Thyroid gland (tissue), 4 donors: ENCODE measurements at regions not wholly inside any gene's neighbourhood (a gene's known extent, or its start where the extent isn't known, plus 50 kb on each side); places are given as distances from the start of the nearest gene placed in this dataset.
"Not testable (repeated sequence)": the region's sequence is repeated elsewhere in the genome, so short reads cannot be mapped to it uniquely, and the experiment has no call there.

ENCODE experiments used
- DNase-seq, 2 donors: peaks; one replicate each; pipeline ENCODE4 v3.0.0-alpha.2; 2019
- H3K27ac ChIP-seq, 3 donors: fragments of 200-600 bp; sonication (generic); 1 replicate in 2 of 3; 2 replicates in 1 of 3; pipeline ENCODE4 v1.5.1; 2016 to 2019; ENCODE audit warnings: mild to moderate bottlenecking in 1 of 3, moderate library complexity in 1 of 3
- H3K27me3 ChIP-seq: fragments of 200-600 bp; sonication (generic); one replicate; pipeline ENCODE4 v1.5.1; 2019
- H3K36me3 ChIP-seq, 2 donors: fragments of 200-600 bp; sonication (generic); one replicate each; pipeline ENCODE4 v1.5.1; 2016 to 2019
- H3K4me1 ChIP-seq, 2 donors: fragments of 200-600 bp; sonication (generic); one replicate each; pipeline ENCODE4 v1.5.1; 2017 to 2019
- H3K4me3 ChIP-seq, 3 donors: fragments of 200-600 bp; sonication (generic); replicated peaks in 1 of 3; 1 replicate in 2 of 3; 2 replicates in 1 of 3; pipeline ENCODE4 v1.5.1; 2016; ENCODE audit warnings: mild to moderate bottlenecking in 1 of 3
- H3K9me3 ChIP-seq: fragments of 200-600 bp; sonication (generic); one replicate; pipeline ENCODE4 v1.5.1; 2017
- POLR2A ChIP-seq, 2 donors: fragments of 450-650 bp; IDR thresholded peaks; one replicate each; pipeline ENCODE4 v1.6.1; 2017; ENCODE audit warnings: antibody characterized with exemption in 2 of 2, mild to moderate bottlenecking in 2 of 2, moderate library complexity in 1 of 2
- WGBS, 2 donors: methylation state at CpG; one replicate each; pipeline ENCODE4 v1.1.5; 2017; 5-methylcytosine and 5-hydroxymethylcytosine counted together
- intact Hi-C: fragments of 100-400 bp; cut with DNase I; formaldehyde crosslinking; loops from one replicate; pipeline ENCODE4 v1.15.1; 2023
- TF ChIP-seq, protein P1 (sequence below), 6 experiments: fragments of 200-600 bp in 3 of 6; fragments of 450-650 bp in 3 of 6; sonication (generic) in 3 of 6; IDR thresholded peaks; one replicate each; pipeline ENCODE4 v1.5.1; 2016 to 2019; ENCODE audit warnings: antibody characterized with exemption in 6 of 6, mild to moderate bottlenecking in 2 of 6, inconsistent platforms in 1 of 6, moderate library complexity in 1 of 6

DNA sequence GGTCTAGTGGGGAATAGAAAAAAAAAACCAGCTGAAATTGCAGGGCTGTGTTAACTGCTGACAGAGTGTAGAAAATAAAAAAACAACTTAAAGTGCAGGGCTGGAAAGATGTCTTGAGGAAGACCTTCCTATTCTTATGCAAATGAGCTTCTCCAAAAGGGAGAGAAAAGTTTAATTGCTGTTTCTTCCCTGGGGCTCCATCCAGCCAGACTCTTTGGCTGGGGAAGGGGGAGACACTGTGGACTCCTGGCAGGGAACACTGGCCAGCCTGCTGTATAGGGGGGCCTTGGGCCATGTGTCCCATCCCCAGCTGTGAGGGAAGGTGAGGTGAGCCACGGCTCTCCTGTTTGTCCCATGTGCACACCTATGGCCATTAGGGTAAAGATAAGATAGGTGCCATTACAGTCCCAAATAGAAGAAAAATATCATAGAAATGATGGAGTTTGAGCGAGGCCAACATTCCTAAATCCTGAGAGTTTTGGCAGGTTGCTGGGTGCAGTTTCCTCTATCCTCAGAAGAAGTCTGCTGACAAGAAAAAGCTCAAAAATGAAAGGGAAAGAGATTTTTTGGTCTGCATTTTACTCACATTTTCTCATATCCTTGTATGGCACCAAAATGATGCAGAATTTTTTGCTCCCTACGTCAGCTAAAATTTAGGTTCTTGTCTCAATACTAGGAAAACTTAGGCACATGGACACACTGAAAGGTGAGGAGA lies 901.7 kb downstream of the PLOD2 start:
- Histone ChIP-seq H3K36me3 (no peaks in the 10 kb centered on the region), H3K4me3 (no peak overlapping the region), H3K4me1 (no peaks in the 10 kb centered on the region), H3K9me3 (no peaks in the 10 kb centered on the region), H3K27ac (no peak overlapping the region), H3K27me3 (no peaks in the 10 kb centered on the region)
- TF ChIP-seq POLR2A (IDR thresholded peaks at IDR 0.05) = no peak
- TF ChIP-seq, protein P1, sequence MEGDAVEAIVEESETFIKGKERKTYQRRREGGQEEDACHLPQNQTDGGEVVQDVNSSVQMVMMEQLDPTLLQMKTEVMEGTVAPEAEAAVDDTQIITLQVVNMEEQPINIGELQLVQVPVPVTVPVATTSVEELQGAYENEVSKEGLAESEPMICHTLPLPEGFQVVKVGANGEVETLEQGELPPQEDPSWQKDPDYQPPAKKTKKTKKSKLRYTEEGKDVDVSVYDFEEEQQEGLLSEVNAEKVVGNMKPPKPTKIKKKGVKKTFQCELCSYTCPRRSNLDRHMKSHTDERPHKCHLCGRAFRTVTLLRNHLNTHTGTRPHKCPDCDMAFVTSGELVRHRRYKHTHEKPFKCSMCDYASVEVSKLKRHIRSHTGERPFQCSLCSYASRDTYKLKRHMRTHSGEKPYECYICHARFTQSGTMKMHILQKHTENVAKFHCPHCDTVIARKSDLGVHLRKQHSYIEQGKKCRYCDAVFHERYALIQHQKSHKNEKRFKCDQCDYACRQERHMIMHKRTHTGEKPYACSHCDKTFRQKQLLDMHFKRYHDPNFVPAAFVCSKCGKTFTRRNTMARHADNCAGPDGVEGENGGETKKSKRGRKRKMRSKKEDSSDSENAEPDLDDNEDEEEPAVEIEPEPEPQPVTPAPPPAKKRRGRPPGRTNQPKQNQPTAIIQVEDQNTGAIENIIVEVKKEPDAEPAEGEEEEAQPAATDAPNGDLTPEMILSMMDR (IDR thresholded peaks at IDR 0.05) = no peak
- 78 to 80% methylated on average over 3 of the region's 3 CpGs for WGBS, 2 donors
- no peak for DNase-seq
- intact Hi-C loops = no loop called here

DNA sequence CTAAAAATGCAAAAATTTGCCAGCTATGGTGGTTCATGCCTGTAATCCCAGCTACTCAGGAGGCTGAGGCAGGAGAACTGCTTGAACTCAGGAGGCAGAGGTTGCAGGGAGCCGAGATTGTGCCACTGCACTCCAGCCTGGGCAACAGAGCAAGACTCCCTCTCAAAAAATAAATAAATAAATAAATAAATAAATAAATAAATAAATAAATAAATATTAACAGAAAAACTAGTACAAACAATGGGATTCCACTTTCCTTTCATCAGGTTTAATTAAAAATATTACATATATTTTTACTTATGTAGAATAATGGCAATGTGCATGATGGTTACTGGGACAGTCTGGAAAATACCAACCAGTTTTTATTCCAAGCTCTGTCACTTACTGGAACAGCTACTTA lies 897.5 kb downstream of the PLOD2 start:
- H3K27ac ChIP-seq, H3K36me3 ChIP-seq, DNase-seq, H3K9me3 ChIP-seq, H3K4me3 ChIP-seq, intact Hi-C loops, H3K27me3 ChIP-seq, H3K4me1 ChIP-seq: not testable (repeated sequence)
- 92 to 94% methylated on average over 1 of the region's 1 CpG for WGBS, 2 donors

DNA sequence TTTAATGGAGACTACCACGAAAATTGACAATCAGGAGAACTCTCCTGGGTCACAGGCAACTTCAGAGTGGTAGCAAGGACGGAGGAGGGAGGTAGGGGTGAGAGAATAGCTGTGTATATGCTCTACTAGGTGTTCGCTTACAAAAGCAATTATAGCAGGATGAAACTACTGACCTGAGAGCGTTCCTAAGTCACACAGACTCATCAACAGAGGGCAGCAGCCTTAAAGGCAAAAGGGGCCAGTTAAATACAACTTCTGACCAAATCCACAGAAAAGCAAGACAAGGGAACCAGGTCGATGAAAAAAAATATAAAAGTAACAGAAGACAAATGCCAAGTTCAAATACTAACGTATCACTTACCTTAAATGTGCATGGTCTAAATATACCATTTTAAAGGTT lies 894.6 kb downstream of the PLOD2 start:
- no peak overlapping the region for H3K4me3 ChIP-seq
- no peaks in the 10 kb centered on the region for H3K27me3 ChIP-seq
- H3K36me3 ChIP-seq = no peaks in the 10 kb centered on the region
- WGBS, 2 donors = 75 to 79% methylated on average over 6 of the region's 6 CpGs
- TF ChIP-seq POLR2A (IDR thresholded peaks at IDR 0.05) = no peak
- TF ChIP-seq, protein P1 (IDR thresholded peaks at IDR 0.05) = no peak
- DNase-seq = no peak
- no peaks in the 10 kb centered on the region for H3K9me3 ChIP-seq
- intact Hi-C loops = no loop called here
- H3K27ac ChIP-seq = no peak overlapping the region
- H3K4me1 ChIP-seq = no peaks in the 10 kb centered on the region

DNA sequence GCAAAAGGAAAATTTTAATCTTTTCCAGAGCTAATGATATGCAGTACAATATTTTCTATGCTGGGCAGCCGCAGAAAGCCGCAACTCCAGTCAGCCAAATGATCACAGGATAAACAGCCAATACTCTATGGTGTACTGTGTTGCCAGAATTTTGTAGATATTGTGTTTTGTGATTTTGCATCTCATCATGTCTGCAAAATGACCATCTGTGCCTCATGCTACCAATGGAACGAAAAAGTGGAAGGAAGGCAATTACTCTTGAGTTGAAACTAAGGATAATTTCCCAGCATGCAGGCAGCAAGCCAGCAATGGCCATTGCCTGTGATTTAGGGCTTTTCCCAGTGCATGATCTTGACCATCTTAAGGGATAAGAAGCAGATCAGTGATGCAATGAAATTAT lies 891.9 kb downstream of the PLOD2 start:
- no peak for TF ChIP-seq POLR2A (IDR thresholded peaks at IDR 0.05)
- TF ChIP-seq, protein P1 (IDR thresholded peaks at IDR 0.05) = no peak
- intact Hi-C loops = no loop called here
- no peaks in the 10 kb centered on the region for H3K4me1 ChIP-seq
- no peaks in the 10 kb centered on the region for H3K36me3 ChIP-seq
- H3K27ac ChIP-seq = no peak overlapping the region
- H3K9me3 ChIP-seq = no peaks in the 10 kb centered on the region
- 90% methylated on average over 3 of the region's 3 CpGs for WGBS, 2 donors
- DNase-seq = no peak
- H3K4me3 ChIP-seq = no peak overlapping the region
- H3K27me3 ChIP-seq = no peaks in the 10 kb centered on the region

DNA sequence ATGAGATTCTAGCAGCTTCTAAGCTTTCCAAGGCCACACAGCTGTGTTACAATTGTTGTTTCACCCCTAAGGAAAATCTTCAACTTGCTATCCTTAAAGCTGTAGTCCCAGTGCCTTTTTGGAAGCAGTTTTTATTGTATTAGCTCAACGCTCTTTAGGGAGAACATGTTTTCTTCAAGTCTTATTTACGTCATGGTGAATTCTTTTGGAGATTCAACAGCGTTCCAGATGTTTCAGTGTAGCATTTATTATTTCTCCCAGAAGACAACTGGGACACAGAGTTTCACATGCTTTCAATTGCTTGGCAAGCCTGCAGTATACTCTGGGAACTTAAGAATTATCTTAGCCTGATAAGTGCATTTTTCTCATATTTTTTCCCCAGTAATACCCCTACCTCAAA lies 888.3 kb downstream of the PLOD2 start:
- no peaks in the 10 kb centered on the region for H3K36me3 ChIP-seq
- intact Hi-C loops = no loop called here
- WGBS, 2 donors = 51 to 67% methylated on average over 3 of the region's 3 CpGs
- DNase-seq = no peak
- no peaks in the 10 kb centered on the region for H3K27me3 ChIP-seq
- H3K9me3 ChIP-seq = no peaks in the 10 kb centered on the region
- H3K4me3 ChIP-seq = no peak overlapping the region
- H3K27ac ChIP-seq = no peak overlapping the region
- TF ChIP-seq, protein P1 (IDR thresholded peaks at IDR 0.05) = no peak
- no peak for TF ChIP-seq POLR2A (IDR thresholded peaks at IDR 0.05)
- H3K4me1 ChIP-seq = no peaks in the 10 kb centered on the region
